Keratinocyte (primary cell): ENCODE measurements at regions not wholly inside any gene's neighbourhood (a gene's known extent, or its start where the extent isn't known, plus 50 kb on each side); places are given as distances from the start of the nearest gene placed in this dataset.

Experiments
- EZH2 ChIP-seq: IDR thresholded peaks from one replicate; pipeline ENCODE4 v1.6.1; 2012; ENCODE audit warnings: inconsistent platforms, mild to moderate bottlenecking, low read length, moderate library complexity
- TF ChIP-seq, protein P1 (sequence below), 3 experiments: IDR thresholded peaks in 1 of 3; conservative IDR thresholded peaks in 1 of 3; optimal IDR thresholded peaks in 1 of 3; 2 replicates in 2 of 3; 3 replicates in 1 of 3; pipeline versions ENCODE3 to v1.5.1; 2011; ENCODE audit warnings: low read length in 3 of 3, mild to moderate bottlenecking in 3 of 3, moderate library complexity in 2 of 3, control low read depth in 1 of 3, inconsistent platforms in 1 of 3; ENCODE audit not compliant: insufficient read depth in 2 of 3; ENCODE audit errors: extremely low read depth in 1 of 3

DNA sequence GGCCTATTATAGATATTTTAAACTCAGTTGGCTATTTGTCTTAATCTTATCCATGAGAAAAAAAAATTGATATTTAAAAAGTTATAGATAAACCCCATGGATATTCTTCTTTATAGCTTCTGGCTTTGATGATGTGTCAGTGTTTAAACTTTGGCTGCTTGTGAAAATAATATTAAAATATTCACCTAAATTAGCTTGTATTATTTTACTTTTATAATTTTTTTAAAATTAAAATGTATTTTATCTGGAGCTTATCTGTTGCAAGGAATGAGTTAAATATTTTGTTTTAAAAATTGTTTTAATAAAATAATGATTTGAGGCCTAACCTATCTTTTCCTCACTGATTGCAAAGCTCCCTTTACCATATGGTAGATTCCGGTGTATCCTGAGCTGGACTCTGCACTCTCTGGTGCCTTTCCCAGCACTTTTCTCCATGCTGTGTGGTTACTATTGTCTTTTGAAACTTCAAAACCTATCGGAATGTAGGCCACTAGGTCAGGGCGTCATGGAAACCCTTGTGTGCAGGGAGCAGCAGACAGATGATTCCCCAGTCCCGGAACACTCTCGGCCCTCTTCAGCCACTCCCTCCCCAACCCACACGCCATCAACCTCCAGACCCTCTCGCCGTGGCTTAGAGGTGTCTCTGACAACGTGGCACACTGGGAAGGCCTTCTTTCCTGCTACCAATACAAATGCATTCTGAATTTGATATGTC lies 252.3 kb upstream of the ATP10A start:
- TF ChIP-seq, protein P1, sequence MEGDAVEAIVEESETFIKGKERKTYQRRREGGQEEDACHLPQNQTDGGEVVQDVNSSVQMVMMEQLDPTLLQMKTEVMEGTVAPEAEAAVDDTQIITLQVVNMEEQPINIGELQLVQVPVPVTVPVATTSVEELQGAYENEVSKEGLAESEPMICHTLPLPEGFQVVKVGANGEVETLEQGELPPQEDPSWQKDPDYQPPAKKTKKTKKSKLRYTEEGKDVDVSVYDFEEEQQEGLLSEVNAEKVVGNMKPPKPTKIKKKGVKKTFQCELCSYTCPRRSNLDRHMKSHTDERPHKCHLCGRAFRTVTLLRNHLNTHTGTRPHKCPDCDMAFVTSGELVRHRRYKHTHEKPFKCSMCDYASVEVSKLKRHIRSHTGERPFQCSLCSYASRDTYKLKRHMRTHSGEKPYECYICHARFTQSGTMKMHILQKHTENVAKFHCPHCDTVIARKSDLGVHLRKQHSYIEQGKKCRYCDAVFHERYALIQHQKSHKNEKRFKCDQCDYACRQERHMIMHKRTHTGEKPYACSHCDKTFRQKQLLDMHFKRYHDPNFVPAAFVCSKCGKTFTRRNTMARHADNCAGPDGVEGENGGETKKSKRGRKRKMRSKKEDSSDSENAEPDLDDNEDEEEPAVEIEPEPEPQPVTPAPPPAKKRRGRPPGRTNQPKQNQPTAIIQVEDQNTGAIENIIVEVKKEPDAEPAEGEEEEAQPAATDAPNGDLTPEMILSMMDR (optimal IDR thresholded peaks at IDR 0.05 in 1 of 3, IDR thresholded peaks at IDR 0.05 in 1 of 3, conservative IDR thresholded peaks at IDR 0.05 in 1 of 3; ENCODE audit: extremely low read depth in 1 of 3, insufficient read depth in 2 of 3, low read length in 3 of 3): no peak
- TF ChIP-seq EZH2: no peak
